GM12878 (cell line): ENCODE measurements at regions not wholly inside any gene's neighbourhood (a gene's known extent, or its start where the extent isn't known, plus 50 kb on each side); places are given as distances from the start of the nearest gene placed in this dataset.

ENCODE experiments used
- CBFB ChIP-seq: IDR thresholded peaks from 2 replicates; pipeline ENCODE4 v1.6.1; 2016; ENCODE audit warnings: antibody characterized with exemption, low read depth
- POLR2AphosphoS5 ChIP-seq: IDR thresholded peaks from 2 replicates; pipeline ENCODE4 v1.6.1; 2011; ENCODE audit warnings: mild to moderate bottlenecking, low read length, inconsistent platforms
- ZBTB33 ChIP-seq: fragments of 450-650 bp; IDR thresholded peaks from 2 replicates; pipeline ENCODE4 v1.6.1; 2017; ENCODE audit warnings: mild to moderate bottlenecking

- TF ChIP-seq ZBTB33: no peak
- no peak for TF ChIP-seq CBFB
- no peak for TF ChIP-seq POLR2AphosphoS5
Observed at GRCh38 chr10:70978816-70979480, 90.6 kb upstream of the PCBD1 start.
